C4-2B (cell line): ENCODE measurements at regions not wholly inside any gene's neighbourhood (a gene's known extent, or its start where the extent isn't known, plus 50 kb on each side); places are given as distances from the start of the nearest gene placed in this dataset.

ENCODE experiments used
- ZFX ChIP-seq: fragments of 450-650 bp; IDR thresholded peaks from 2 replicates; pipeline ENCODE4 v1.6.1; 2017
- TF ChIP-seq, protein P1 (sequence below): fragments of 450-650 bp; conservative IDR thresholded peaks from 2 replicates; pipeline ENCODE4 v1.5.1; 2017; ENCODE audit warnings: mild to moderate bottlenecking

DNA sequence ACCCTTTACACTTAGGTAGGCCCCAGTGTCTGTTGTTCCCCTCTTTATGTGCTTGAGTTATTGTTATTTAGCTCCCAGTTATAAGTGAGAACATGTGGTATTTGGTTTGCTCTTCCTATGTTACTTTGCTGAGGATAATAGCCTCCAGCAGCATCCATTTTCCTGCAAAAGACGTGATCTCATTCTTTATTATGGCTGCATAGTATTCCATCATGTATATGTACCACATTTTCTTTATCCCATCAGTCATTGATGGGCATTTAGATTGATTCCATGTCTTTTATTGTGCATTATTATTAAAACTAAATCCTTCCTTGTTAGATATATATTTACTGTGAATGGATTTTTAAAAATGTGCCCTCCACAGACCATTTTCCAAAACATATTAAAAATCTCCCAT is 1137.3 kb upstream of the ADGRB3 start:
- TF ChIP-seq, protein P1, sequence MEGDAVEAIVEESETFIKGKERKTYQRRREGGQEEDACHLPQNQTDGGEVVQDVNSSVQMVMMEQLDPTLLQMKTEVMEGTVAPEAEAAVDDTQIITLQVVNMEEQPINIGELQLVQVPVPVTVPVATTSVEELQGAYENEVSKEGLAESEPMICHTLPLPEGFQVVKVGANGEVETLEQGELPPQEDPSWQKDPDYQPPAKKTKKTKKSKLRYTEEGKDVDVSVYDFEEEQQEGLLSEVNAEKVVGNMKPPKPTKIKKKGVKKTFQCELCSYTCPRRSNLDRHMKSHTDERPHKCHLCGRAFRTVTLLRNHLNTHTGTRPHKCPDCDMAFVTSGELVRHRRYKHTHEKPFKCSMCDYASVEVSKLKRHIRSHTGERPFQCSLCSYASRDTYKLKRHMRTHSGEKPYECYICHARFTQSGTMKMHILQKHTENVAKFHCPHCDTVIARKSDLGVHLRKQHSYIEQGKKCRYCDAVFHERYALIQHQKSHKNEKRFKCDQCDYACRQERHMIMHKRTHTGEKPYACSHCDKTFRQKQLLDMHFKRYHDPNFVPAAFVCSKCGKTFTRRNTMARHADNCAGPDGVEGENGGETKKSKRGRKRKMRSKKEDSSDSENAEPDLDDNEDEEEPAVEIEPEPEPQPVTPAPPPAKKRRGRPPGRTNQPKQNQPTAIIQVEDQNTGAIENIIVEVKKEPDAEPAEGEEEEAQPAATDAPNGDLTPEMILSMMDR, result no peak
- no peak for TF ChIP-seq ZFX
